Liver (tissue), 8 donors: ENCODE measurements at regions not wholly inside any gene's neighbourhood (a gene's known extent, or its start where the extent isn't known, plus 50 kb on each side); places are given as distances from the start of the nearest gene placed in this dataset.

ENCODE experiments used
- DNase-seq: peaks from one replicate; pipeline ENCODE4 v3.0.0-alpha.2; 2017; ENCODE audit warnings: low spot score
- H3K27ac ChIP-seq, 2 donors: one replicate each; pipeline ENCODE4 v1.7.0; 2013; ENCODE audit warnings: inconsistent platforms in 2 of 2, low read length in 2 of 2, control low read depth in 1 of 2, low read depth in 1 of 2, mild to moderate bottlenecking in 1 of 2
- H3K27me3 ChIP-seq, 4 donors: one replicate each; pipeline versions ENCODE4 v1.6.1 to v1.7.0; 2013; ENCODE audit warnings: low read length in 3 of 4, inconsistent platforms in 1 of 4, mild to moderate bottlenecking in 1 of 4, moderate library complexity in 1 of 4; ENCODE audit not compliant: control insufficient read depth in 4 of 4, insufficient read depth in 4 of 4
- H3K36me3 ChIP-seq, 4 donors: one replicate each; pipeline versions ENCODE4 v1.6.1 to v1.7.0; 2013; ENCODE audit warnings: low read length in 3 of 4, mild to moderate bottlenecking in 3 of 4, low read depth in 1 of 4, moderate library complexity in 1 of 4; ENCODE audit not compliant: control insufficient read depth in 4 of 4, insufficient read depth in 3 of 4
- H3K4me1 ChIP-seq, 4 donors: one replicate each; pipeline versions ENCODE4 v1.6.1 to v1.7.0; 2013; ENCODE audit warnings: low read length in 3 of 4, mild to moderate bottlenecking in 3 of 4, moderate library complexity in 1 of 4; ENCODE audit not compliant: control insufficient read depth in 4 of 4, insufficient read depth in 4 of 4
- H3K4me3 ChIP-seq, 3 donors: one replicate each; pipeline versions ENCODE4 v1.6.1 to v1.7.0; 2013; ENCODE audit warnings: low read length in 3 of 3, control low read depth in 1 of 3, low read depth in 1 of 3, mild to moderate bottlenecking in 1 of 3
- H3K9ac ChIP-seq, 2 donors: one replicate each; pipeline ENCODE4 v1.7.0; 2013; ENCODE audit warnings: low read length in 2 of 2, mild to moderate bottlenecking in 2 of 2, moderate library complexity in 2 of 2, control low read depth in 1 of 2, low read depth in 1 of 2
- H3K9me3 ChIP-seq, 4 donors: one replicate each; pipeline versions ENCODE4 v1.6.1 to v1.7.0; 2013; ENCODE audit warnings: low read length in 3 of 4; ENCODE audit not compliant: control insufficient read depth in 4 of 4
- EGR1 ChIP-seq, 2 donors: IDR thresholded peaks; 2 replicates each; pipeline ENCODE4 v1.6.1; 2016 to 2018; ENCODE audit warnings: antibody characterized with exemption in 2 of 2, low read depth in 2 of 2
- FOXA1 ChIP-seq: IDR thresholded peaks from 2 replicates; pipeline ENCODE4 v1.6.1; 2016; ENCODE audit warnings: antibody characterized with exemption
- FOXA2 ChIP-seq: IDR thresholded peaks from 2 replicates; pipeline ENCODE4 v1.6.1; 2016; ENCODE audit warnings: antibody characterized with exemption
- GABPA ChIP-seq, 2 donors: IDR thresholded peaks in 1 of 2; conservative IDR thresholded peaks in 1 of 2; 2 replicates each; pipeline ENCODE4 v1.6.1; 2016; ENCODE audit warnings: antibody characterized with exemption in 2 of 2, mild to moderate bottlenecking in 1 of 2, moderate library complexity in 1 of 2
- HNF4A ChIP-seq, 2 donors: conservative IDR thresholded peaks; 2 replicates each; pipeline ENCODE4 v1.6.1; 2016; ENCODE audit warnings: antibody characterized with exemption in 2 of 2, mild to moderate bottlenecking in 2 of 2
- HNF4G ChIP-seq: IDR thresholded peaks from 2 replicates; pipeline ENCODE4 v1.6.1; 2016; ENCODE audit warnings: antibody characterized with exemption
- JUND ChIP-seq, 2 donors: IDR thresholded peaks; 2 replicates each; pipeline ENCODE4 v1.6.1; 2016; ENCODE audit warnings: antibody characterized with exemption in 2 of 2
- NR2F2 ChIP-seq: IDR thresholded peaks from 2 replicates; pipeline ENCODE4 v1.6.1; 2016; ENCODE audit warnings: antibody characterized with exemption
- RAD21 ChIP-seq, 2 donors: IDR thresholded peaks; 2 replicates each; pipeline ENCODE4 v1.6.1; 2016; ENCODE audit warnings: antibody characterized with exemption in 2 of 2, mild to moderate bottlenecking in 2 of 2
- RXRA ChIP-seq, 2 donors: IDR thresholded peaks; 2 replicates each; pipeline ENCODE4 v1.6.1; 2017 to 2018; ENCODE audit warnings: antibody characterized with exemption in 2 of 2, mild to moderate bottlenecking in 1 of 2
- SP1 ChIP-seq: IDR thresholded peaks from 2 replicates; pipeline ENCODE4 v1.6.1; 2018; ENCODE audit warnings: antibody characterized with exemption, mild to moderate bottlenecking
- TAF1 ChIP-seq: conservative IDR thresholded peaks from 2 replicates; pipeline ENCODE4 v1.6.1; 2016; ENCODE audit warnings: antibody characterized with exemption, mild to moderate bottlenecking
- YY1 ChIP-seq: IDR thresholded peaks from 2 replicates; pipeline ENCODE4 v1.6.1; 2016; ENCODE audit warnings: antibody characterized with exemption, mild to moderate bottlenecking
- WGBS: extraction: QIAGEN DNeasy Blood & Tissue Kit; methylation state at CpG from one replicate; pipeline ENCODE4 v1.1.7; 2013; 5-methylcytosine and 5-hydroxymethylcytosine counted together
- TF ChIP-seq, protein P1 (sequence below): IDR thresholded peaks from 2 replicates; pipeline ENCODE4 v1.6.1; 2016; ENCODE audit warnings: antibody characterized with exemption
- TF ChIP-seq, protein P2 (sequence below): fragments of 150-350 bp; IDR thresholded peaks from 2 replicates; pipeline ENCODE4 v1.5.1; 2017; ENCODE audit warnings: improper control_type of control experiment, low read depth, low read length; ENCODE audit not compliant: missing input control
- TF ChIP-seq, protein P3 (sequence below): IDR thresholded peaks from 2 replicates; pipeline ENCODE4 v1.6.1; 2016; ENCODE audit warnings: antibody characterized with exemption
- TF ChIP-seq, protein P4 (sequence below): IDR thresholded peaks from 2 replicates; pipeline ENCODE4 v1.6.1; 2016; ENCODE audit warnings: antibody characterized with exemption, mild to moderate bottlenecking
- TF ChIP-seq, protein P5 (sequence below): IDR thresholded peaks from 2 replicates; pipeline ENCODE4 v1.6.1; 2016; ENCODE audit warnings: antibody characterized with exemption
- donor health status: healthy.
- donor health status: healthy.
- donor health status: healthy.
- donor health status: healthy.
- donor health status: healthy.

DNA sequence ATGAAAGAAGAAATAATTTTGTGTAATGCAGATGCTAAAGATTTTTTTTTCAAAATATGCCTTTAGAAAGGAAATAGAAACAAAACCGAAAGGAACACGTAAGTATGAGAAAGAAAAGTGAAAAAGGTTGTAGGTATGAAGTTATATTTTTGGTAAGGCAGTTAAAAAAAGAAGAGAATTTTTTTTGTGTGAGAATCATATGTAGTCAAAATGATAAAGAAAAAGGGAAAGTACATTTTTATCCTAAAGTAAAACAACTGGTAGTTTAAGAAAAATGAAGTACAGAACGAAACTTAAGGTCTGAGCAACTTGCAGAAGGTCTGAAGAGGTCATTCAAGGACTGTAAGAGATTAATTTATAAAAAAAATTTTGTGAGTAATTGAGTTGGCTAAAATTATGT is 164.0 kb upstream of the TRAM1L1 start:
- H3K9me3 ChIP-seq = no peaks in the 10 kb centered on the region
- H3K4me3 ChIP-seq = no peak overlapping the region
- TF ChIP-seq JUND (IDR thresholded peaks at IDR 0.05) (no peak), EGR1 (IDR thresholded peaks at IDR 0.05; ENCODE audit: low read depth in 2 of 2) (no peak), FOXA1 (no peak), HNF4A (conservative IDR thresholded peaks at IDR 0.05) (no peak), RAD21 (IDR thresholded peaks at IDR 0.05) (no peak), SP1 (no peak), YY1 (no peak), TAF1 (no peak), HNF4G (no peak), GABPA (IDR thresholded peaks at IDR 0.05 in 1 of 2, conservative IDR thresholded peaks at IDR 0.05 in 1 of 2) (no peak), NR2F2 (no peak), RXRA (IDR thresholded peaks at IDR 0.05) (no peak), FOXA2 (no peak)
- TF ChIP-seq, protein P1, sequence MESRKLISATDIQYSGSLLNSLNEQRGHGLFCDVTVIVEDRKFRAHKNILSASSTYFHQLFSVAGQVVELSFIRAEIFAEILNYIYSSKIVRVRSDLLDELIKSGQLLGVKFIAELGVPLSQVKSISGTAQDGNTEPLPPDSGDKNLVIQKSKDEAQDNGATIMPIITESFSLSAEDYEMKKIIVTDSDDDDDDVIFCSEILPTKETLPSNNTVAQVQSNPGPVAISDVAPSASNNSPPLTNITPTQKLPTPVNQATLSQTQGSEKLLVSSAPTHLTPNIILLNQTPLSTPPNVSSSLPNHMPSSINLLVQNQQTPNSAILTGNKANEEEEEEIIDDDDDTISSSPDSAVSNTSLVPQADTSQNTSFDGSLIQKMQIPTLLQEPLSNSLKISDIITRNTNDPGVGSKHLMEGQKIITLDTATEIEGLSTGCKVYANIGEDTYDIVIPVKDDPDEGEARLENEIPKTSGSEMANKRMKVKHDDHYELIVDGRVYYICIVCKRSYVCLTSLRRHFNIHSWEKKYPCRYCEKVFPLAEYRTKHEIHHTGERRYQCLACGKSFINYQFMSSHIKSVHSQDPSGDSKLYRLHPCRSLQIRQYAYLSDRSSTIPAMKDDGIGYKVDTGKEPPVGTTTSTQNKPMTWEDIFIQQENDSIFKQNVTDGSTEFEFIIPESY = no peak
- TF ChIP-seq, protein P2, sequence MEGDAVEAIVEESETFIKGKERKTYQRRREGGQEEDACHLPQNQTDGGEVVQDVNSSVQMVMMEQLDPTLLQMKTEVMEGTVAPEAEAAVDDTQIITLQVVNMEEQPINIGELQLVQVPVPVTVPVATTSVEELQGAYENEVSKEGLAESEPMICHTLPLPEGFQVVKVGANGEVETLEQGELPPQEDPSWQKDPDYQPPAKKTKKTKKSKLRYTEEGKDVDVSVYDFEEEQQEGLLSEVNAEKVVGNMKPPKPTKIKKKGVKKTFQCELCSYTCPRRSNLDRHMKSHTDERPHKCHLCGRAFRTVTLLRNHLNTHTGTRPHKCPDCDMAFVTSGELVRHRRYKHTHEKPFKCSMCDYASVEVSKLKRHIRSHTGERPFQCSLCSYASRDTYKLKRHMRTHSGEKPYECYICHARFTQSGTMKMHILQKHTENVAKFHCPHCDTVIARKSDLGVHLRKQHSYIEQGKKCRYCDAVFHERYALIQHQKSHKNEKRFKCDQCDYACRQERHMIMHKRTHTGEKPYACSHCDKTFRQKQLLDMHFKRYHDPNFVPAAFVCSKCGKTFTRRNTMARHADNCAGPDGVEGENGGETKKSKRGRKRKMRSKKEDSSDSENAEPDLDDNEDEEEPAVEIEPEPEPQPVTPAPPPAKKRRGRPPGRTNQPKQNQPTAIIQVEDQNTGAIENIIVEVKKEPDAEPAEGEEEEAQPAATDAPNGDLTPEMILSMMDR = no peak
- TF ChIP-seq, protein P3, sequence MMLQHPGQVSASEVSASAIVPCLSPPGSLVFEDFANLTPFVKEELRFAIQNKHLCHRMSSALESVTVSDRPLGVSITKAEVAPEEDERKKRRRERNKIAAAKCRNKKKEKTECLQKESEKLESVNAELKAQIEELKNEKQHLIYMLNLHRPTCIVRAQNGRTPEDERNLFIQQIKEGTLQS = no peak
- TF ChIP-seq, protein P4, sequence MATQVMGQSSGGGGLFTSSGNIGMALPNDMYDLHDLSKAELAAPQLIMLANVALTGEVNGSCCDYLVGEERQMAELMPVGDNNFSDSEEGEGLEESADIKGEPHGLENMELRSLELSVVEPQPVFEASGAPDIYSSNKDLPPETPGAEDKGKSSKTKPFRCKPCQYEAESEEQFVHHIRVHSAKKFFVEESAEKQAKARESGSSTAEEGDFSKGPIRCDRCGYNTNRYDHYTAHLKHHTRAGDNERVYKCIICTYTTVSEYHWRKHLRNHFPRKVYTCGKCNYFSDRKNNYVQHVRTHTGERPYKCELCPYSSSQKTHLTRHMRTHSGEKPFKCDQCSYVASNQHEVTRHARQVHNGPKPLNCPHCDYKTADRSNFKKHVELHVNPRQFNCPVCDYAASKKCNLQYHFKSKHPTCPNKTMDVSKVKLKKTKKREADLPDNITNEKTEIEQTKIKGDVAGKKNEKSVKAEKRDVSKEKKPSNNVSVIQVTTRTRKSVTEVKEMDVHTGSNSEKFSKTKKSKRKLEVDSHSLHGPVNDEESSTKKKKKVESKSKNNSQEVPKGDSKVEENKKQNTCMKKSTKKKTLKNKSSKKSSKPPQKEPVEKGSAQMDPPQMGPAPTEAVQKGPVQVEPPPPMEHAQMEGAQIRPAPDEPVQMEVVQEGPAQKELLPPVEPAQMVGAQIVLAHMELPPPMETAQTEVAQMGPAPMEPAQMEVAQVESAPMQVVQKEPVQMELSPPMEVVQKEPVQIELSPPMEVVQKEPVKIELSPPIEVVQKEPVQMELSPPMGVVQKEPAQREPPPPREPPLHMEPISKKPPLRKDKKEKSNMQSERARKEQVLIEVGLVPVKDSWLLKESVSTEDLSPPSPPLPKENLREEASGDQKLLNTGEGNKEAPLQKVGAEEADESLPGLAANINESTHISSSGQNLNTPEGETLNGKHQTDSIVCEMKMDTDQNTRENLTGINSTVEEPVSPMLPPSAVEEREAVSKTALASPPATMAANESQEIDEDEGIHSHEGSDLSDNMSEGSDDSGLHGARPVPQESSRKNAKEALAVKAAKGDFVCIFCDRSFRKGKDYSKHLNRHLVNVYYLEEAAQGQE = no peak
- TF ChIP-seq, protein P5, sequence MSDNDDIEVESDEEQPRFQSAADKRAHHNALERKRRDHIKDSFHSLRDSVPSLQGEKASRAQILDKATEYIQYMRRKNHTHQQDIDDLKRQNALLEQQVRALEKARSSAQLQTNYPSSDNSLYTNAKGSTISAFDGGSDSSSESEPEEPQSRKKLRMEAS = no peak
- H3K27me3 ChIP-seq = no peaks in the 10 kb centered on the region
- H3K27ac ChIP-seq = no peak overlapping the region
- WGBS = 69% methylated on average over 3 of the region's 3 CpGs
- H3K4me1 ChIP-seq = no peaks in the 10 kb centered on the region
- no peaks in the 10 kb centered on the region for H3K36me3 ChIP-seq
- DNase-seq = no peak
- H3K9ac ChIP-seq = no peak overlapping the region
